Ovary (tissue), 7 donors: ENCODE measurements at regions not wholly inside any gene's neighbourhood (a gene's known extent, or its start where the extent isn't known, plus 50 kb on each side); places are given as distances from the start of the nearest gene placed in this dataset.

Experiments
- DNase-seq, 5 donors: peaks; one replicate each; pipeline ENCODE4 v3.0.0-alpha.2; 2019 to 2020
- H3K27ac ChIP-seq, 2 donors: fragments of 200-600 bp; one replicate each; pipeline versions ENCODE4 v1.5.1 to v1.8.0; 2019 to 2022
- H3K27me3 ChIP-seq: fragments of 200-600 bp; one replicate; pipeline ENCODE4 v1.8.0; 2022
- H3K36me3 ChIP-seq: fragments of 200-600 bp; sonication (generic); one replicate; pipeline ENCODE4 v1.5.1; 2019
- H3K4me1 ChIP-seq: one replicate; pipeline ENCODE4 v1.8.1; 2013; ENCODE audit warnings: mild to moderate bottlenecking, moderate library complexity; ENCODE audit not compliant: insufficient read depth
- H3K4me3 ChIP-seq: fragments of 200-600 bp; sonication (generic); one replicate; pipeline ENCODE4 v1.5.1; 2017
- H3K9me3 ChIP-seq, 2 donors: fragments of 200-600 bp in 1 of 2; sonication (generic) in 1 of 2; one replicate each; pipeline versions ENCODE4 v1.5.1 to v1.8.1; 2013 to 2019; ENCODE audit warnings: mild to moderate bottlenecking in 1 of 2, moderate library complexity in 1 of 2
- CTCF ChIP-seq, 3 donors: fragments of 450-650 bp in 2 of 3; fragments of 200-600 bp in 1 of 3; IDR thresholded peaks; one replicate each; pipeline versions ENCODE4 v1.5.1 to v1.8.0; 2016 to 2022; ENCODE audit warnings: antibody characterized with exemption in 3 of 3, mild to moderate bottlenecking in 1 of 3
- EP300 ChIP-seq: sonication (generic); formaldehyde crosslinking; IDR thresholded peaks from one replicate; pipeline ENCODE4 v1.6.1; 2017; ENCODE audit warnings: antibody characterized with exemption
- POLR2A ChIP-seq: fragments of 450-650 bp; IDR thresholded peaks from one replicate; pipeline ENCODE4 v1.6.1; 2017; ENCODE audit warnings: antibody characterized with exemption, mild to moderate bottlenecking, moderate library complexity
- WGBS, 3 donors: extraction: QIAGEN DNeasy Blood & Tissue Kit in 1 of 3; methylation state at CpG; one replicate each; pipeline versions ENCODE4 v1.1.5 to v1.1.7; 2013 to 2017; 5-methylcytosine and 5-hydroxymethylcytosine counted together
- intact Hi-C, 4 donors: fragments of 100-400 bp; cut with DNase I; formaldehyde crosslinking; loops; one replicate each; pipeline versions ENCODE4 v1.11.0 to v1.15.1; 2022 to 2023
- donor health status: DM: no; HTN: no; CAD: no; lungs with moderate emphysema.
- donor health status: DM: no; HTN: no; CAD: no.
- donor health status: Bipolar disorder and iron deficiency.
- donor health status: DM: no; HTN: no; CAD: no.
- donor health status: DM: yes; HTN: yes; CAD: no.

GRCh38 chr4:27176881-27177280 is 316.2 kb downstream of the STIM2 start:
- Histone ChIP-seq H3K9me3 (no peaks in the 10 kb centered on the region), H3K27me3 (no peaks in the 10 kb centered on the region)

DNA sequence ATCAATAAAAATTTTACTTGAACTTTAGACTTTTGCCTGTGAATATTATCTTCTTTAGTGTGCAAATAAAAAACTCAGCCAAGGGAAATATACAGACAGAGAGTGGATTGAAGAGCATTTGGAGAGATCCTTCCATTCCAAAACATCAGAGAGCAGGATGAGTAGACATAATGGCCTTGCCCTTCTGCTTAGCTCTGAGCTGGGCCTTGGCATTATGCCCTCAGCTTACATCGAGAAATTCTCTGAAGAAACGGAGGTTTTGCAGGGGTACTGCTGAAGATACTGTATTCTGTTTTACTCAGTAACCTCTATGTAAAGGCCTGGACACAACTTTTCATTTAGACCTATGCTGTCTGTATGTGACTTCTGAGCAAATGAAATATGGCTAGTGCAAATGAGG is 317.4 kb downstream of the STIM2 start:
- Histone ChIP-seq H3K4me1 (peaks cover 3% of the 10 kb centered on the region), H3K36me3 (no peaks in the 10 kb centered on the region), H3K4me3 (no peak overlapping the region), H3K27ac (no peak overlapping the region), H3K9me3 (no peaks in the 10 kb centered on the region), H3K27me3 (no peaks in the 10 kb centered on the region)
- 4 to 12% (median 8%) methylated on average over 2 of the region's 2 CpGs for WGBS, 3 donors
- peak in 3 of 5 donors; percentile 10 to 20 (median 13) for DNase-seq
- intact Hi-C loops = no loop called here
- TF ChIP-seq EP300 = no peak
- no peak for TF ChIP-seq CTCF (IDR thresholded peaks at IDR 0.05)
- TF ChIP-seq POLR2A = no peak

More at GRCh38 chr4:27176881-27177280, 316.2 kb downstream of the STIM2 start:
- H3K27ac ChIP-seq = no peak overlapping the region
- 56 to 72% (median 60%) methylated on average over 2 of the region's 2 CpGs for WGBS, 3 donors
- DNase-seq = no peak
- TF ChIP-seq EP300 = no peak
- TF ChIP-seq CTCF (IDR thresholded peaks at IDR 0.05) = no peak
- TF ChIP-seq POLR2A = no peak
- peaks cover 3% of the 10 kb centered on the region for H3K4me1 ChIP-seq
- intact Hi-C loops = no loop called here
- no peaks in the 10 kb centered on the region for H3K36me3 ChIP-seq
- H3K4me3 ChIP-seq = no peak overlapping the region

DNA sequence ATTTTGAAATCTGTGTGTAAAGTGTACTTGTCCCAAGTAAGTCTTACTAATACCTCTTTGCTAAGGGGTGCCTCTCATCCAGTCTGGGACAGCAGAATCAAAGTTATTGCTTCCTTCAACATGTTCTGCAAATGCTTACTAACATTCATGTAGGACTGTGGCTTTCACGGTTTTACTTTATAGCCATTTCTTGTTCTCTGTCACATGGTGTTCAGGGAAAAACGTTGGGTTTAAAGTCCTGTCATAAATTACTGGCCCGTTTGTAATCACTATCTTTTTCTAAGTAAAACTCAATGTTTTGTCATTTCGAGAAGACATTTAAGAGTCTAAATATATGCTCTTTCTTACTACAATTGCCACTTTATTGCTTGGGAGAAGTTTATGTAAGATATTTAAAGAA is 321.1 kb downstream of the STIM2 start:
- H3K4me1 ChIP-seq = peaks cover 3% of the 10 kb centered on the region
- H3K27me3 ChIP-seq = no peaks in the 10 kb centered on the region
- no peak for DNase-seq
- TF ChIP-seq EP300 = no peak
- no peak for TF ChIP-seq POLR2A
- no peak for TF ChIP-seq CTCF (IDR thresholded peaks at IDR 0.05)
- H3K9me3 ChIP-seq = no peaks in the 10 kb centered on the region
- H3K36me3 ChIP-seq = no peaks in the 10 kb centered on the region
- H3K27ac ChIP-seq = no peak overlapping the region
- 18 to 25% (median 23%) methylated on average over 4 of the region's 4 CpGs for WGBS, 3 donors
- intact Hi-C loops = no loop called here
- H3K4me3 ChIP-seq = no peak overlapping the region

GRCh38 chr4:27182211-27182610 is 321.6 kb downstream of the STIM2 start:
- DNase-seq = no peak
- Histone ChIP-seq H3K4me3 (no peak overlapping the region), H3K9me3 (no peaks in the 10 kb centered on the region), H3K27ac (no peak overlapping the region), H3K4me1 (peaks cover 3% of the 10 kb centered on the region), H3K36me3 (no peaks in the 10 kb centered on the region), H3K27me3 (no peaks in the 10 kb centered on the region)
- TF ChIP-seq POLR2A = no peak
- intact Hi-C loops = no loop called here
- WGBS, 3 donors = 95 to 98% (median 96%) methylated on average over 2 of the region's 2 CpGs

DNA sequence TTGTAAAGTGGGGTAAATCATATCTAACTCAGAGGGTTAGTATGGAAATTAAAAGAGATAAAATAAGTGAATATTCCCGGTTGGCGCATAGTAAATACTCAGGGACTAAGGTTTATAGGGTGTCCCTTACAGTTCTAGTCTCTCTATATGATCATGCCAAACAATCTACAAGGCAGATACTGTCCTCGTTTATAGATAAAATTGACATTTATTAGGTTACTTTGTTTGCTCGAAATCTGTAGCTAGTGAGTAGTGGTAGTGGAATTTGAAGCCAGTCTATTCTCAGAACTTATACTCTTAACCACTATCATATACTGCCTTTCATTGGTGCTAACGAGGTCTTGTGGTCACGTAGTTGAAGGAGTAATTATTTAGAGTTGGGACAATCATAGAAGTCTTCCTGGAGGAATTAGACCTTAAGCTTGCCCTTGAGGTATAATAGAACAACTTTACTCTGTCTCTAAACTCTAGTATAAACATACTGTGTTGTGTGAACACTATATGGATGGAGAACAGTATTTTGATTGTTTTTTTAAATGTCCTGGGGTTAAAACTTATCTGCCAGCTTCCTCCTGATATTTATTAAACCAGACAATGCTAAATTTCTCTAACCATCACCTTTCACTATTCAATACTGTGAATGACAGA is 324.0 kb downstream of the STIM2 start:
- no peak for DNase-seq
- Histone ChIP-seq H3K4me3 (no peak overlapping the region), H3K27ac (no peak overlapping the region), H3K27me3 (no peaks in the 10 kb centered on the region), H3K4me1 (no peaks in the 10 kb centered on the region), H3K9me3 (no peaks in the 10 kb centered on the region), H3K36me3 (no peaks in the 10 kb centered on the region)
- TF ChIP-seq EP300 (no peak), CTCF (IDR thresholded peaks at IDR 0.05) (no peak), POLR2A (no peak)
- 59 to 67% (median 64%) methylated on average over 6 of the region's 6 CpGs for WGBS, 3 donors
- intact Hi-C loops = no loop called here
